HepG2 (cell line): ENCODE measurements at regions not wholly inside any gene's neighbourhood (a gene's known extent, or its start where the extent isn't known, plus 50 kb on each side); places are given as distances from the start of the nearest gene placed in this dataset.

Source experiments
- KLF16 ChIP-seq, 2 experiments: sonication (generic) in 1 of 2; formaldehyde crosslinking in 1 of 2; IDR thresholded peaks; 2 replicates each; pipeline versions ENCODE4 v1.6.1 to v1.8.0; 2016 to 2023; ENCODE audit warnings: missing genetic modification reagents in 2 of 2, missing compliant biosample characterization in 1 of 2
- MAFK ChIP-seq, 2 experiments: IDR thresholded peaks in 1 of 2; conservative IDR thresholded peaks in 1 of 2; 2 replicates each; pipeline ENCODE4 v1.6.1; 2011; ENCODE audit warnings: improper control_type of control experiment in 2 of 2, low read length in 2 of 2
- NFIB ChIP-seq: sonication (generic); formaldehyde crosslinking; IDR thresholded peaks from 2 replicates; pipeline ENCODE4 v1.9.0; 2021; ENCODE audit warnings: missing genetic modification reagents, mild to moderate bottlenecking, borderline replicate concordance
- SAFB2 ChIP-seq: sonication (generic); formaldehyde crosslinking; IDR thresholded peaks from 2 replicates; pipeline ENCODE4 v1.5.1; 2020; ENCODE audit warnings: missing genetic modification reagents, low read depth, mild to moderate bottlenecking, borderline replicate concordance
- SP1 ChIP-seq, 2 experiments: fragments of 450-650 bp in 1 of 2; sonication (generic) in 1 of 2; formaldehyde crosslinking in 1 of 2; IDR thresholded peaks; 2 replicates each; pipeline versions ENCODE4 v1.4.0 to v1.6.1; 2016 to 2020; ENCODE audit warnings: missing genetic modification reagents in 1 of 2

- no peak for TF ChIP-seq MAFK (conservative IDR thresholded peaks at IDR 0.05 in 1 of 2, IDR thresholded peaks at IDR 0.05 in 1 of 2; ENCODE audit: low read length in 2 of 2)
- TF ChIP-seq SAFB2 (CRISPR knock-in tag) = no peak
- TF ChIP-seq KLF16 (CRISPR knock-in tag; IDR thresholded peaks at IDR 0.05) = no peak
- TF ChIP-seq SP1 (IDR thresholded peaks at IDR 0.05) = no peak
- TF ChIP-seq SP1 (CRISPR knock-in tag; IDR thresholded peaks at IDR 0.05) = no peak
- TF ChIP-seq NFIB (CRISPR knock-in tag) = no peak
Observed at GRCh38 chr5:73256462-73256861, 83.5 kb downstream of the TMEM174 start.
